ENCODE measurements at regions not wholly inside any gene's neighbourhood (a gene's known extent, or its start where the extent isn't known, plus 50 kb on each side); places are given as distances from the start of the nearest gene placed in this dataset.

GRCh38 chr1:80646053-80646452 is 1154.7 kb upstream of the ADGRL2 start:
- TF ChIP-seq, protein P1, sequence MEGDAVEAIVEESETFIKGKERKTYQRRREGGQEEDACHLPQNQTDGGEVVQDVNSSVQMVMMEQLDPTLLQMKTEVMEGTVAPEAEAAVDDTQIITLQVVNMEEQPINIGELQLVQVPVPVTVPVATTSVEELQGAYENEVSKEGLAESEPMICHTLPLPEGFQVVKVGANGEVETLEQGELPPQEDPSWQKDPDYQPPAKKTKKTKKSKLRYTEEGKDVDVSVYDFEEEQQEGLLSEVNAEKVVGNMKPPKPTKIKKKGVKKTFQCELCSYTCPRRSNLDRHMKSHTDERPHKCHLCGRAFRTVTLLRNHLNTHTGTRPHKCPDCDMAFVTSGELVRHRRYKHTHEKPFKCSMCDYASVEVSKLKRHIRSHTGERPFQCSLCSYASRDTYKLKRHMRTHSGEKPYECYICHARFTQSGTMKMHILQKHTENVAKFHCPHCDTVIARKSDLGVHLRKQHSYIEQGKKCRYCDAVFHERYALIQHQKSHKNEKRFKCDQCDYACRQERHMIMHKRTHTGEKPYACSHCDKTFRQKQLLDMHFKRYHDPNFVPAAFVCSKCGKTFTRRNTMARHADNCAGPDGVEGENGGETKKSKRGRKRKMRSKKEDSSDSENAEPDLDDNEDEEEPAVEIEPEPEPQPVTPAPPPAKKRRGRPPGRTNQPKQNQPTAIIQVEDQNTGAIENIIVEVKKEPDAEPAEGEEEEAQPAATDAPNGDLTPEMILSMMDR (IDR thresholded peaks at IDR 0.05; ENCODE audit: low read length), result no peak
- TF ChIP-seq EZH2 (IDR thresholded peaks at IDR 0.05; ENCODE audit: borderline replicate concordance, low read length), result no peak
- no peak overlapping the region for H3K4me3 ChIP-seq (ENCODE audit: low read depth, low read length, poor library complexity, severe bottlenecking)
- H3F3A ChIP-seq (ENCODE audit: insufficient read depth, low read length), result no peaks in the 10 kb centered on the region
- H3K9ac ChIP-seq (ENCODE audit: low read length), result no peak overlapping the region
- no peaks in the 10 kb centered on the region for H3K79me2 ChIP-seq (ENCODE audit: insufficient read depth, low read length)
- H3K36me3 ChIP-seq (ENCODE audit: insufficient read depth, low read length), result no peaks in the 10 kb centered on the region
- H3K9me3 ChIP-seq (ENCODE audit: low read length), result no peaks in the 10 kb centered on the region
- no peak overlapping the region for H2AFZ ChIP-seq (ENCODE audit: low read length)
- no peaks in the 10 kb centered on the region for H4K20me1 ChIP-seq (ENCODE audit: insufficient read depth, low read length)
- no peaks in the 10 kb centered on the region for H3K9me2 ChIP-seq (ENCODE audit: low read depth, low read length)
- H3K4me2 ChIP-seq (ENCODE audit: low read length), result no peak overlapping the region
- H3K27me3 ChIP-seq (ENCODE audit: insufficient read depth, low read length), result no peaks in the 10 kb centered on the region
- H3K4me1 ChIP-seq (ENCODE audit: insufficient read depth, low read length, severe bottlenecking), result peaks cover 3% of the 10 kb centered on the region
- no peak overlapping the region for H3K27ac ChIP-seq (ENCODE audit: low read depth, low read length, poor library complexity, severe bottlenecking)

DNA sequence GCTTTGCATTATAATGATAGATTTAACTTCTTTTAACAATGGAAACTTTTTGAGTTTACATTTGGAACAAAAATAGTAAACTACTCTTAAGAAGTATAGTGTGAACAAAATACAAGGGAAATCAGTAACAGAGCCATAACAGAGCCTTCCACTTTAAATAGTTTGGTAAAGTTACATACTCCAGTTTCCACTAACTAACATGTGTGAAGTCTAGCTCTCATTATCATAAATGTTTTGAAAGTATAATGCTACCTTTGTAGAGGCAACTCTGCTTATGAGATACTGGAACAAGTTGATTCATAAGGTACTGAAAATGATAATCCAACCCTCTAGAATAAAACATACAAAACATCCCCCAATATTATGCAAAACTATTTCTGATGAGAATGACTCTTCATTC is 1155.1 kb upstream of the ADGRL2 start:
- no peaks in the 10 kb centered on the region for H3F3A ChIP-seq (ENCODE audit: insufficient read depth, low read length)
- no peak overlapping the region for H3K4me3 ChIP-seq (ENCODE audit: low read depth, low read length, poor library complexity, severe bottlenecking)
- no peaks in the 10 kb centered on the region for H3K79me2 ChIP-seq (ENCODE audit: insufficient read depth, low read length)
- H3K9ac ChIP-seq (ENCODE audit: low read length), result no peak overlapping the region
- peaks cover 7% of the 10 kb centered on the region for H3K4me1 ChIP-seq (ENCODE audit: insufficient read depth, low read length, severe bottlenecking)
- no peaks in the 10 kb centered on the region for H3K9me3 ChIP-seq (ENCODE audit: low read length)
- no peak overlapping the region for H3K27ac ChIP-seq (ENCODE audit: low read depth, low read length, poor library complexity, severe bottlenecking)
- no peaks in the 10 kb centered on the region for H3K36me3 ChIP-seq (ENCODE audit: insufficient read depth, low read length)
- H3K27me3 ChIP-seq (ENCODE audit: insufficient read depth, low read length), result no peaks in the 10 kb centered on the region
- H3K9me2 ChIP-seq (ENCODE audit: low read depth, low read length), result no peaks in the 10 kb centered on the region
- H4K20me1 ChIP-seq (ENCODE audit: insufficient read depth, low read length), result no peaks in the 10 kb centered on the region
- H2AFZ ChIP-seq (ENCODE audit: low read length), result no peak overlapping the region
- TF ChIP-seq EZH2 (IDR thresholded peaks at IDR 0.05; ENCODE audit: borderline replicate concordance, low read length), result no peak
- TF ChIP-seq, protein P1 (IDR thresholded peaks at IDR 0.05; ENCODE audit: low read length), result no peak
- no peak overlapping the region for H3K4me2 ChIP-seq (ENCODE audit: low read length)

GRCh38 chr1:80640978-80641377 is 1159.8 kb upstream of the ADGRL2 start:
- TF ChIP-seq, protein P1 (IDR thresholded peaks at IDR 0.05; ENCODE audit: low read length), result no peak
- no peak for TF ChIP-seq EZH2 (IDR thresholded peaks at IDR 0.05; ENCODE audit: borderline replicate concordance, low read length)
- Histone ChIP-seq H3K4me3 (ENCODE audit: low read depth, low read length, poor library complexity, severe bottlenecking) (no peak overlapping the region), H4K20me1 (ENCODE audit: insufficient read depth, low read length) (no peaks in the 10 kb centered on the region)

More at GRCh38 chr1:80640978-80641377, 1159.8 kb upstream of the ADGRL2 start:
- Histone ChIP-seq H3K27me3 (ENCODE audit: insufficient read depth, low read length) (no peaks in the 10 kb centered on the region), H3K4me2 (ENCODE audit: low read length) (no peak overlapping the region), H3K27ac (ENCODE audit: low read depth, low read length, poor library complexity, severe bottlenecking) (no peak overlapping the region), H3K36me3 (ENCODE audit: insufficient read depth, low read length) (no peaks in the 10 kb centered on the region), H3K4me1 (ENCODE audit: insufficient read depth, low read length, severe bottlenecking) (peaks cover 24% of the 10 kb centered on the region), H3K9me2 (ENCODE audit: low read depth, low read length) (no peaks in the 10 kb centered on the region), H2AFZ (ENCODE audit: low read length) (no peak overlapping the region), H3F3A (ENCODE audit: insufficient read depth, low read length) (no peaks in the 10 kb centered on the region), H3K9me3 (ENCODE audit: low read length) (no peaks in the 10 kb centered on the region), H3K9ac (ENCODE audit: low read length) (no peak overlapping the region), H3K79me2 (ENCODE audit: insufficient read depth, low read length) (no peaks in the 10 kb centered on the region)
